NCI-H748 (cell line): ENCODE measurements at regions not wholly inside any gene's neighbourhood (a gene's known extent, or its start where the extent isn't known, plus 50 kb on each side); places are given as distances from the start of the nearest gene placed in this dataset.
A peak's percentile ranks its signal among the peaks of the same experiment; 100 is the strongest.

ENCODE experiments used
- DNase-seq: peaks from one replicate; lab custom pipeline; 2025; ENCODE audit not compliant: unreplicated experiment; lab: John Stamatoyannopoulos, UW

- DNase-seq: no peak
Measured at GRCh38 chr18:11511434-11512095, 97.8 kb upstream of the SLC35G4 start.

GRCh38 chr18:11506856-11507255, 102.5 kb upstream of the SLC35G4 start:
- DNase-seq: no peak

- DNase-seq: no peak
Measured at GRCh38 chr18:11505993-11506392, 103.4 kb upstream of the SLC35G4 start.

GRCh38 chr18:11504962-11505361, 104.4 kb upstream of the SLC35G4 start:
- DNase-seq: no peak

- no peak for DNase-seq
Measured at GRCh38 chr18:11502368-11502767, 107.0 kb upstream of the SLC35G4 start.

GRCh38 chr18:11501352-11501751, 108.0 kb upstream of the SLC35G4 start:
- DNase-seq: no peak

- no peak for DNase-seq
Measured at GRCh38 chr18:11500153-11501122, 109.0 kb upstream of the SLC35G4 start.

GRCh38 chr18:11498821-11499220, 110.6 kb upstream of the SLC35G4 start:
- DNase-seq: no peak

- DNase-seq: no peak
Measured at GRCh38 chr18:11497585-11497984, 111.8 kb upstream of the SLC35G4 start.

GRCh38 chr18:11496526-11497172, 112.7 kb upstream of the SLC35G4 start:
- no peak for DNase-seq

GRCh38 chr18:11495441-11495840, 114.0 kb upstream of the SLC35G4 start:
- DNase-seq: no peak

GRCh38 chr18:11494107-11494506, 115.3 kb upstream of the SLC35G4 start:
- no peak for DNase-seq

- DNase-seq: no peak
Measured at GRCh38 chr18:11489266-11489899, 120.0 kb upstream of the SLC35G4 start.

- no peak for DNase-seq
Measured at GRCh38 chr18:11488175-11488574, 121.2 kb upstream of the SLC35G4 start.

- no peak for DNase-seq
Measured at GRCh38 chr18:11487390-11487789, 122.0 kb upstream of the SLC35G4 start.

- no peak for DNase-seq
Measured at GRCh38 chr18:11482271-11482670, 127.1 kb upstream of the SLC35G4 start.

GRCh38 chr18:11480692-11481091, 128.7 kb upstream of the SLC35G4 start:
- no peak for DNase-seq

- peak; percentile 28 for DNase-seq
Measured at GRCh38 chr18:11479031-11479430, 130.4 kb upstream of the SLC35G4 start.

GRCh38 chr18:11470941-11471340, 138.5 kb upstream of the SLC35G4 start:
- DNase-seq: no peak

- DNase-seq: no peak
Measured at GRCh38 chr18:11468617-11469016, 140.8 kb upstream of the SLC35G4 start.

- no peak for DNase-seq
Measured at GRCh38 chr18:11468120-11468519, 141.3 kb upstream of the SLC35G4 start.
